C4-2B (cell line): ENCODE measurements at regions not wholly inside any gene's neighbourhood (a gene's known extent, or its start where the extent isn't known, plus 50 kb on each side); places are given as distances from the start of the nearest gene placed in this dataset.

Experiments
- H3K27ac ChIP-seq: fragments of 450-650 bp; 2 replicates; pipeline ENCODE4 v1.5.1; 2017
- CTCF ChIP-seq: fragments of 450-650 bp; conservative IDR thresholded peaks from 2 replicates; pipeline ENCODE4 v1.5.1; 2017; ENCODE audit warnings: mild to moderate bottlenecking
- ZFX ChIP-seq: fragments of 450-650 bp; IDR thresholded peaks from 2 replicates; pipeline ENCODE4 v1.6.1; 2017

DNA sequence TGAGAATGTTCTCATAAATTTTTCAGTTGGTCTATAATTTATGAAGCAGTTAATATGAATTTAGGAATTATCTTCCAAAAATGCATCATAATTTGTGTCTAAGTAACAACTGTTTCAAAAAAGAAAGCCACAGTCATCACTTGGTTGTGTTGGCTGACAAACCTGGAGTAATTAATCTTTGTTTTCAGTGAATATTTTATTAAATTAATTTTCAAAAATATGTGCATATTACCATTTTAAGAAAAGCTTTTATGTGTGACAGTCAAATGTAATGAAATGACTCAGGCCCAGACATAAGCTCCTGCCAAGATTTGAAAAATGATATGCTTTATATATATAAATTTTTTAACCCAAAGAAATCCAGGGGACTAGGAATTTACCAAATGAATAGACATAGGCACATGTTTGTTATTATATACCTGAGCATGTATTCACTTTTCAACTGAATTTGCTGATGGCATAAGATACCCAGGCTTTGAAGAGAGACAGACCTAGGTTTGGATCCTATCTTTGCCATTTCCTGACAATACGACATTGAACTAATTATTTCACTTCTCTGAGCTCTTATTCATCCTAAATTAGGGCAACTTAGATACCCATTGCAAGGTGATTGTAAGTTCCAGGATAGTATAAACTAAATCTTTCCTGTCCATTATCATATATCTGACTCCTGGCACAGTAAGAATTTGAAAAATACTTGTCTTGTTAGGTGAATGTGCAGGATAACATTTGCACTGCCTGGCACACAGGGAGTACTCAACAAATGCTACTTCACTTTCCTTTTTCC lies 729.5 kb upstream of the ADGRL2 start:
- no peak overlapping the region for H3K27ac ChIP-seq
- TF ChIP-seq CTCF (no peak), ZFX (no peak)

GRCh38 chr1:81069856-81070255 lies 730.9 kb upstream of the ADGRL2 start:
- TF ChIP-seq ZFX = no peak
- TF ChIP-seq CTCF = no peak
- no peak overlapping the region for H3K27ac ChIP-seq

- TF ChIP-seq ZFX (no peak), CTCF (no peak)
These were observed 732.0 kb upstream of the ADGRL2 start for GRCh38 chr1:81068726-81069125.

DNA sequence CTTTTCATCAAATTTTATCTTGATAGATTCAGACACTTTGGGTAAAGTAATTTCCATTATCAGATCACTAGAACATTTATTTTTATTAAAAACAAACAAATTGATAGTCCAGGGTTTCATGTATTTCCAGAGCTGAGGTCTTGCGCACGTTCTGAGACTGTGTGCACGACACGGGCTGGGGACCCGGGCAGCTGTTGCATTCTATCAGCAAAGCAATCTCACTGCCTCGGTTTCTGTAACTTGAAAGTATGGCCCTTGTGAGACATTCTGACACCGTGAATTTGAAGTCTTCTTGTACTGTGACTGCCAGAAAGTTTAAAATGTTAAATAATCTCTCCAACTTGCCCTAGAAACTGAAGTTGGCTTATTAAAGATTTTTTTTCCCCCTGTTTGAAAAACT lies 746.9 kb upstream of the ADGRL2 start:
- no peak overlapping the region for H3K27ac ChIP-seq
- TF ChIP-seq ZFX = no peak

More at GRCh38 chr1:81068726-81069125, 732.0 kb upstream of the ADGRL2 start:
- no peak overlapping the region for H3K27ac ChIP-seq

- TF ChIP-seq CTCF (no peak), ZFX (no peak)
These were observed 748.6 kb upstream of the ADGRL2 start for GRCh38 chr1:81052162-81052561.

GRCh38 chr1:81050390-81050789 lies 750.3 kb upstream of the ADGRL2 start:
- no peak overlapping the region for H3K27ac ChIP-seq
- TF ChIP-seq CTCF = no peak
- no peak for TF ChIP-seq ZFX

More at GRCh38 chr1:81052162-81052561, 748.6 kb upstream of the ADGRL2 start:
- H3K27ac ChIP-seq = no peak overlapping the region

- TF ChIP-seq ZFX (no peak), CTCF (no peak)
- no peak overlapping the region for H3K27ac ChIP-seq
These were observed 756.0 kb upstream of the ADGRL2 start for GRCh38 chr1:81044708-81045107.

DNA sequence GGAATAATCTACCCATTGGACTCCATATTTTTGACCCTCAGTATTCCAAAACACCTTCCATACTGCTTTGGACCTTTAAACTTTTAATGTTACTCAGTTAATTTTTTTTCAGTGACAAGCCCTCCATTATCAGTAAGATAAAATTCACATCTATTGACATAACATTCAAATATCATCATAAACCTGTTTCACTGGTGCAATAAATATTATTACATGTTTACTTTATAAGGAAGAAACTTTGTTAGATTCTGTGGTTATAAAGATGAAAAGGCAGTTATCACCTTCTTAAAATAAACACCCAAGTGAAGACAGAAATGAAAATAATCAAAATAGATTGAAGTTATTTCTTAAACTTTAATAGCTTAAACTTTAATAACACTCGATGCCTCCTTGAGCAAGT lies 758.5 kb upstream of the ADGRL2 start:
- H3K27ac ChIP-seq = no peak overlapping the region
- TF ChIP-seq ZFX = no peak
